ENCODE measurements at regions not wholly inside any gene's neighbourhood (a gene's known extent, or its start where the extent isn't known, plus 50 kb on each side); places are given as distances from the start of the nearest gene placed in this dataset.

DNA sequence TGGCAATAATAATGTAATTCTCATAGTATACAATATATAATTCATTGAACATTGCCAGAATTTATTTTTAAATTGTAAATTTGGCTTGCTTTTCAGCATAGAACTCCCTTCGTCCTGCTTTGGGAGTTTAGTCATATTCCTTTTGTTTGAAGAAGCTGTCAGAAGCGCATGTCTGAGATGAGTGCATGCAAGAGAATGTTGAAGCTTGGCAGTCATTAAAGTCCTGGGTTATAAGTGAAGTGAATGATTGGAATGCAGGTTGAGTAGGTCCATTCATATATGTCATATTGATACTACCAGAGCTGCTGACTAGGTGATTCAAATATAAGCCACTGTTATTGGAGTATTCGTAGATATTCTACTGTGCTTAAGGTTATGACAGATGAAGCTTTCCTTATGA, 243.6 kb upstream of the MDFIC2 start:
- Mint-ChIP-seq H3K27ac (ENCODE audit: low read depth) (no peak overlapping the region), H3K36me3 (ENCODE audit: insufficient read depth) (no peaks in the 10 kb centered on the region), H3K27me3 (peaks cover 7% of the 10 kb centered on the region), H3K4me1 (no peaks in the 10 kb centered on the region), H3K9me3 (no peaks in the 10 kb centered on the region), H3K4me3 (no peak overlapping the region)
- DNase-seq (ENCODE audit: low spot score in 2 of 2): no peak
- ATAC-seq (replicated peaks; ENCODE audit: extremely low read depth, poor library complexity, severe bottlenecking): no peak

DNA sequence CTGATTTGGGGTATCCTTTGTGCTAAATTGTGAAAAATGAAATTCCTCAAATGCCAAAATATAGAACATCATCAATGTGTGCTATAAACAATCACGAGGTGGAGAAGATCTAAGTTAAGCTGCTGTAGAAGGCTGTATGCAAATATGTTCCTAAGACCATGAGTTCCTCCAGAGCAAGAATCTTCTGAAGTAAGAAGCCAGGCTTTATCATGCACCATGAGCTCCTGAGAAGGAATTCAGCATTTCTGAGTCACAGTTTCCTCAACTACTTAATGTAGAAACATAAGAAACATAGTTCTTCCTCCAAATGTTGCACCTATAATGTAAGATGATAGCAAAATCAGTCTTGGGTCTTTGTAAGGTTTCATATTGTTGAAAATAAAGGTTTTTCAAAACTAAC, 241.7 kb upstream of the MDFIC2 start:
- peaks cover 26% of the 10 kb centered on the region for H3K27me3 Mint-ChIP-seq
- no peaks in the 10 kb centered on the region for H3K36me3 Mint-ChIP-seq (ENCODE audit: insufficient read depth)
- no peak for ATAC-seq (replicated peaks; ENCODE audit: extremely low read depth, poor library complexity, severe bottlenecking)
- H3K4me1 Mint-ChIP-seq: no peaks in the 10 kb centered on the region
- no peaks in the 10 kb centered on the region for H3K9me3 Mint-ChIP-seq
- H3K4me3 Mint-ChIP-seq: no peak overlapping the region
- DNase-seq (ENCODE audit: low spot score in 2 of 2): no peak
- no peak overlapping the region for H3K27ac Mint-ChIP-seq (ENCODE audit: low read depth)

DNA sequence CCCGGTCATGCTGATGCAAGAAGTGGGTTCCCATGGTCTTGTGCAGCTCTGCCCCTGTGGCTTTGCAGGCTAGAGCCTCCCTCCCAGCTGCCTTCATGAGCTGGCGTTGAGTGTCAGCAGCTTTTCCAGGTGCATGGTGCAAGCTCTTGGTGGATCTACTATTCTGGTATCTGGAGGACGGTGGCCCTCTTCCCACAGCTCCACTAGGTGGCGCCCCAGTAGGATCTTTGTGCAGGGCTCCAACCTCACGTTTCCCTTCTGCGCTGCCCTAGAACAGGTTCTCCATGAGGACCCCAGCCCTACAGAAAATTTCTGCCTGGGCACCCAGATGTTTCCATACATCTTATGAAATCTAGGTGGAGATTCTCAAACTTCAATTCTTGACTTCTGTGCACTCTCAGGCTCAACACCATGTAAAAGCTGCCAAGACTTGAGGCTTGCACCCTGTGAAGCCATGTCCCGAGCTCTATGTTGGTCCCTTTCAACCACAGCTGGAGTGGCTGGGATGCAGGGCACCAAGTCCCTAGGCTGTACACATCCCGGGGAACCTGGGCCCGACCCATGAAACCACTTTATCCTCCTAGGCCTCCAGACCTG, 238.4 kb upstream of the MDFIC2 start:
- no peaks in the 10 kb centered on the region for H3K9me3 Mint-ChIP-seq
- no peak overlapping the region for H3K4me3 Mint-ChIP-seq
- peak; percentile 54 for ATAC-seq (replicated peaks; ENCODE audit: extremely low read depth, poor library complexity, severe bottlenecking)
- DNase-seq (ENCODE audit: low spot score in 2 of 2): peak; percentile 35 to 57
- no peak overlapping the region for H3K27ac Mint-ChIP-seq (ENCODE audit: low read depth)
- H3K4me1 Mint-ChIP-seq: no peaks in the 10 kb centered on the region
- H3K36me3 Mint-ChIP-seq (ENCODE audit: insufficient read depth): no peaks in the 10 kb centered on the region
- peaks cover 26% of the 10 kb centered on the region for H3K27me3 Mint-ChIP-seq

DNA sequence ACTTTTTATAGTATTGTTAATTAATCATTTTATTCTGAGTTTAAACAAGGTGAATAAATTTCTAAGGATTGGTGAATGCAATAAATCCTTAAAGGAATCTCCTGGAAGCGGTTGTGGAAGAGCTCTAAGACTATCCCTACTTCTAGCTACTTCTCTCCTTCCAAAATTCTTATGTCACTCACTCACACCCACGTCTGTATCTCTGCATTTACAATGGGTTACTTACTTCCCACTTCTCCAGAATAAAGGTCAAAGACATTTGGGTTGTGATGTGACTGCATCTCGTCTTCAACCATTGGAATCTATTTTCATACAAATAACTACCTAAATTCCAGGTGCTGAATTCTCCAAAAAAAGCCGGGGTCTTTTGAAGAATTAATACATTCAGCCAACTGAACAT, 234.2 kb upstream of the MDFIC2 start:
- no peaks in the 10 kb centered on the region for H3K4me1 Mint-ChIP-seq
- no peaks in the 10 kb centered on the region for H3K9me3 Mint-ChIP-seq

DNA sequence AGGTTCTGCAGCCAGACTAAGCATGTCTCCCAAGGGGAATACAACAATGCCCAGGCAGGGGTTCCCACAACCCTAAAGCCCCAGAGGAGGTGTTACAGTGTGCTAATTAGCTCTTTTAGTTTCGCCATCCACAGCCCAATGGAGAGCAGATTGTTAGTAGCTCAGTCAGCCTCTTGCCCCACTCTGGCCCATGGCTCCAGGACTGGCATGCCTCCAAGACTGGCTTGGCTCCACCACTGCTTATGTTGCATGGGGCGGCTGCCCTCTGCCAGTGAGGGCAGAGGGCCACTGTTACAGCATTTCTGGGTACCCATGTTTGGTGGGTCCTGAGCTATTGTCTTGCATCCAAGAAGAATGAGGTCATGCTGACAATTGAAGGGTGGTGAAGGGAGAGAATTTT, 231.1 kb upstream of the MDFIC2 start:
- Mint-ChIP-seq H3K4me3 (no peak overlapping the region), H3K27me3 (peaks cover 42% of the 10 kb centered on the region), H3K4me1 (no peaks in the 10 kb centered on the region), H3K27ac (ENCODE audit: low read depth) (no peak overlapping the region), H3K36me3 (ENCODE audit: insufficient read depth) (no peaks in the 10 kb centered on the region), H3K9me3 (no peaks in the 10 kb centered on the region)
- ATAC-seq (replicated peaks; ENCODE audit: extremely low read depth, poor library complexity, severe bottlenecking): no peak
- DNase-seq (ENCODE audit: low spot score in 2 of 2): no peak

More for the DNA sequence above, 234.2 kb upstream of the MDFIC2 start:
- ATAC-seq (replicated peaks; ENCODE audit: extremely low read depth, poor library complexity, severe bottlenecking) (no peak), DNase-seq (ENCODE audit: low spot score in 2 of 2) (no peak)
- no peak overlapping the region for H3K4me3 Mint-ChIP-seq
- peaks cover 49% of the 10 kb centered on the region for H3K27me3 Mint-ChIP-seq
- no peak overlapping the region for H3K27ac Mint-ChIP-seq (ENCODE audit: low read depth)
- no peaks in the 10 kb centered on the region for H3K36me3 Mint-ChIP-seq (ENCODE audit: insufficient read depth)

DNA sequence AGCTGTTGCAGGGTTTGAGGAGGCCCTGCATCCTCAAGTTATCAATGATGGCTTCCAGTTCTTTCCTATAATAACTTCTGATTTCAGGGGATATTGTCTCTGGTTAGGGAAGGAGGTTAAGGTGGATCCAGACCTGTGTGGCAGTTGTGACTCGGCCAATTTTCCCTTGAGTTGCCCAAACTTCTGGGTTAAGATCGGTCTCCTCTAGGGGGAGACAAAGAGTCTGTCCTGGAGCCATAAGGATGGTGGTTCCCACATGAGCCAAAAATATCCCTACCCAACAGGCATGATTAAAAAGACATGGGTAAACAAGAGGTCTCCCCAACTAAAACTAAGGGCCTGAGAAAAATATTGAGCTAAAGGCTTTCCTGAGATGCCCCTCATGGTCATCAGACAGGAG, 227.5 kb upstream of the MDFIC2 start:
- Mint-ChIP-seq H3K27ac (ENCODE audit: low read depth) (no peak overlapping the region), H3K27me3 (peaks cover 59% of the 10 kb centered on the region), H3K9me3 (no peaks in the 10 kb centered on the region), H3K4me3 (no peak overlapping the region), H3K4me1 (no peaks in the 10 kb centered on the region), H3K36me3 (ENCODE audit: insufficient read depth) (peaks cover 2% of the 10 kb centered on the region)
- DNase-seq (ENCODE audit: low spot score in 2 of 2) (no peak), ATAC-seq (replicated peaks; ENCODE audit: extremely low read depth, poor library complexity, severe bottlenecking) (no peak)

DNA sequence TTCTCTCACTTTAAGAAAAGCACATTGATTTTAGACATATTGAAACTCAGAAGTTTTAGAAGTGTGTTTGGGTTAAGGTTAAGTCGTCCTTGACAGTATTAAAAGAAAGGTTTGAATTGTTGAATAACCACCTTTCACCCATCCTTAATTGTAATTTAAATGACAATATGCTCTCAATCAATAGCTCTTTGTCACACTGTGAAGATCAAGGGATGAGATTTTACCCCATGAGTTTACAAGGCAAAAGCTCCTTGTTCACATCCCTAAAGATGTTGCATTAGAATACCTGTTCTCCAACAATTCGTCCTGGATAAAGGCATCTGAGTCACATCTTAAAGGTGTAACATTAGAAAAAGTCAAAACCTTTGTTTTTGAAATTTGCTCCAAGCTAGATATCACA, 220.4 kb upstream of the MDFIC2 start:
- no peak overlapping the region for H3K27ac Mint-ChIP-seq (ENCODE audit: low read depth)
- peaks cover 17% of the 10 kb centered on the region for H3K27me3 Mint-ChIP-seq
- ATAC-seq (replicated peaks; ENCODE audit: extremely low read depth, poor library complexity, severe bottlenecking) (no peak), DNase-seq (ENCODE audit: low spot score in 2 of 2) (no peak)
- no peak overlapping the region for H3K4me3 Mint-ChIP-seq
- no peaks in the 10 kb centered on the region for H3K36me3 Mint-ChIP-seq (ENCODE audit: insufficient read depth)
- H3K4me1 Mint-ChIP-seq: no peaks in the 10 kb centered on the region
- H3K9me3 Mint-ChIP-seq: no peaks in the 10 kb centered on the region

DNA sequence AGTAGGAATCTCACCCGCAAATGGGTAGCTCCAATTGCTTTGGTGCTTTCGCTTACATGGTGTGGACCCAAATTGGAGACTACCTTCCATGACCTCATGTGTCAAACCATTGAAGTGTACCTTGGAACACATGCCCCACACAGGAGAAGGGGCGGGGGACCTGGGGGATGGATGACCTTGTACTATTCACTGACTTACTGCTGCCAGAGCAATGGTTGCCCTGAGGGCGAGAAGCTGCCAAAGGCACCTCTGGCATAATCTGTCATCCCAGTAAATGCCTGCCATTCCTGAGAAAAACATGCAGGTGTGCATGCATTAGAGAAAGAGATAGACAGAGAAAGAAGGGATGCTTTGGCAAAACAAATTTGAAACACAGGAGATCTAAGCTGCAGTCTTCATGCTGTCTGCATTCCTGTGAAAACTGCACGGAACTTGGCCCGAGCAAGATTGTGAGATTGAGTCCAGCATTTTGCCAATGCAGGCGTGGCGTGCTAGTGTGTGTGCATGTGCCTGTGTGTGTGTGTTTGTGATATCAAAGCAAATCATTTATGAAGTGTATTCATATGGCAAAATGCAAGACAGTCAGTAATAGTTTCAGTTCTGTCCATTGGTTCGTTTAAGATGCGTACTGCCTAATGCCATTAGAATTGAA, 219.5 kb upstream of the MDFIC2 start:
- DNase-seq (ENCODE audit: low spot score in 2 of 2): no peak
- ATAC-seq (replicated peaks; ENCODE audit: extremely low read depth, poor library complexity, severe bottlenecking): no peak
- Mint-ChIP-seq H3K4me1 (no peaks in the 10 kb centered on the region), H3K4me3 (no peak overlapping the region), H3K36me3 (ENCODE audit: insufficient read depth) (no peaks in the 10 kb centered on the region), H3K27me3 (peaks cover 9% of the 10 kb centered on the region), H3K27ac (ENCODE audit: low read depth) (no peak overlapping the region), H3K9me3 (no peaks in the 10 kb centered on the region)

DNA sequence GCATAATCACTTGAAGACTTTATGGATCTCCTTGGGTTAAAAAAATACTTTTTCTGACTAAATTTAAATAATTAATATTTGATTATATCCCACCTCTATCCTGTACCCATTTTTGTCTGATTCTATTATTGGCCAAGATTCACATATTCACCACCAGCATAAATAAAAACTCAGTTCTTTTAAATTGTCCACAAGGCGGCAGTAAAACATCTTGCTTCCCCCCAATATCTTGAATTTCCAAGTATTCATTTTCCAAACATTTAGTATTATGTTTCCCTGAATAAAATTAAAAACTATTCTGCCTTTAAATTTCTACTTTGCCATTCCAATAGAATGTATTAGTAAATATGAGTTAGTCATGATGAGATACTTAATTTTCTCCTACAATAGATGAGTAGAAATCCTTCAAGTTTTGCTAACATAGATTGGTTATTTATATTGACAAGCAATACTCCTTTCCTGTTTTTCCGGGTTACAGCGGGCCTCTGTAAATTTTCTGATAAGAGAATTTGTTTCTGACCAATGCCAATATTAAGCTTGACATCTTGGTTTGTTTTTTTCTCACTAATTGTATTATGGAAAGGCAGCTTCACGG, 218.7 kb upstream of the MDFIC2 start:
- H3K4me1 Mint-ChIP-seq: no peaks in the 10 kb centered on the region
- no peak overlapping the region for H3K27ac Mint-ChIP-seq (ENCODE audit: low read depth)
- no peaks in the 10 kb centered on the region for H3K36me3 Mint-ChIP-seq (ENCODE audit: insufficient read depth)
- H3K9me3 Mint-ChIP-seq: no peaks in the 10 kb centered on the region
- peaks cover 7% of the 10 kb centered on the region for H3K27me3 Mint-ChIP-seq
- ATAC-seq (replicated peaks; ENCODE audit: extremely low read depth, poor library complexity, severe bottlenecking): no peak
- no peak for DNase-seq (ENCODE audit: low spot score in 2 of 2)
- no peak overlapping the region for H3K4me3 Mint-ChIP-seq

DNA sequence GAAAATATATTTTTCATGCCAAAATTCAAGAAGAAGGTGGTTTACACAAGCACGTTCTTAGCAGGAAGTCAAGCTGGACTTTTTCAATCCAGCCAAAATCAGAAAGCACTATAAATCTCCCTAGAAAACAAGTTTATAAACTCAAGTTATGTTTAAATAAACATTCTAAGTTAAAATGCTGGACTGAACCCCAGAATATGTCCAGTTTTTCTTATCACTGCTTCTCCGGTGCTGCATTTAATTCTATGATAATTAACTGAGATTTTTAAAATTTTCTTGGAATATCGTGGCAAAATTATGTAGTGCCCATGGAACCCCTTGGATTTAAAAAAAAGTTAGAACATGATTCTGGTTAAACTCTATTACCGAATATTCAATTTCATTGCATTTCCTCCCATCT, 218.2 kb upstream of the MDFIC2 start:
- no peak overlapping the region for H3K4me3 Mint-ChIP-seq
- H3K4me1 Mint-ChIP-seq: no peaks in the 10 kb centered on the region
- ATAC-seq (replicated peaks; ENCODE audit: extremely low read depth, poor library complexity, severe bottlenecking): no peak
- H3K9me3 Mint-ChIP-seq: no peaks in the 10 kb centered on the region
- DNase-seq (ENCODE audit: low spot score in 2 of 2): no peak
- H3K36me3 Mint-ChIP-seq (ENCODE audit: insufficient read depth): no peaks in the 10 kb centered on the region
- H3K27ac Mint-ChIP-seq (ENCODE audit: low read depth): no peak overlapping the region
- H3K27me3 Mint-ChIP-seq: peaks cover 12% of the 10 kb centered on the region

DNA sequence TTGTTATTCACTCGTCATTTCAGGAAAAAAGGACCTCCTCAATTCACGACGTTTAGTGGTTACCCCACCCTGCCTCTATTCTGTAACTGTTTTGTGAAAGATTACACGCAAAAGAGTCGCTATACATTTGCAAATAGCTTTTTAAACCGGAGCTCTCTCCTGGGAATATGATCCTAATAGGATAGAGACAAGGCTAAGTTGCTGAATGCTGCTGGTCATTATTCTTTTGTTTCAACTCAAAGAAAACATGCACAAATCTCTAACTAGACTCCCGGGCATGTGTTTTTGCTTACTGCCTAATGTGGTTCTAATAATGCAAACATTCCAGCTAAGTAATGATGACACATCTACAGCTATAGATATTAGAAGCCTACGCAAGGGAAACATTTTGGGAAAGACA, 214.6 kb upstream of the MDFIC2 start:
- Mint-ChIP-seq H3K27me3 (peaks cover 12% of the 10 kb centered on the region), H3K36me3 (ENCODE audit: insufficient read depth) (no peaks in the 10 kb centered on the region), H3K4me1 (no peaks in the 10 kb centered on the region), H3K27ac (ENCODE audit: low read depth) (no peak overlapping the region), H3K9me3 (no peaks in the 10 kb centered on the region), H3K4me3 (no peak overlapping the region)
- ATAC-seq (replicated peaks; ENCODE audit: extremely low read depth, poor library complexity, severe bottlenecking) (no peak), DNase-seq (ENCODE audit: low spot score in 2 of 2) (no peak)

DNA sequence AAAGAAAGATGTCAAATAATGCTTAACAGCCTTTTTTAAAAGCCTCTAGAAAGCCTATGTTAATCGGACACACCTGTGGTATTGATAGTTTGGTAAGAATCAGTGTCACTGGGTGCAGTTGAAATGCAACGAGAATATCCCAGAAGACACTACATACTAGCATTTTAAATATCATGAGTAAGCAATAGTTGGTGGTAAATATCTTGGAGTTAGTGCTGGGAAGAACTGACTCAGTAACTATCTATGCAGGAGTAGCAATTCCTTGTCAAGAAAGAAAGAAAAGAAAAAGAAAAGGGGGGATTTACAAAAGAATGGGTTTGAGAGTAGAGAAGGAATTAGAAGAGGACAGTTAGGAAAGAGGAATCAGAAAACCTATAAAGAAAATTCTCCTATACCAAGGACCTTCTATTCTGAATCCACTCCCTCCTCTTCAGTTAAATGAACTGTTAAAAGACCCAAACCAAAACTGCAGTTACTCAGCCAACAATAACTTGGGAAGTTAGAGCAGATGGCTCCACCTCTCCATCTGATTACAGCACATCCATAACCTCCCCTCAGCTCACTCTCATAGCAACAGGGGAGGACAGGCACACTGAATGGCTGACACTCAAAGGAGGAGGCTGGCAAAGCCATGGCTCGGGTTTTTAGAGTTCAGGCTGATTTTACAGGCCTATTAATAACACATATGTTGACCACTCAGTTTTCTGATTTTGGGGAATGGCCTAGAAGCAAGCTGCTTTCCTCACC, 207.6 kb upstream of the MDFIC2 start:
- no peaks in the 10 kb centered on the region for H3K4me1 Mint-ChIP-seq
- DNase-seq (ENCODE audit: low spot score in 2 of 2) (no peak), ATAC-seq (replicated peaks; ENCODE audit: extremely low read depth, poor library complexity, severe bottlenecking) (no peak)
- peaks cover 26% of the 10 kb centered on the region for H3K27me3 Mint-ChIP-seq
- no peaks in the 10 kb centered on the region for H3K9me3 Mint-ChIP-seq
- no peak overlapping the region for H3K27ac Mint-ChIP-seq (ENCODE audit: low read depth)
- H3K36me3 Mint-ChIP-seq (ENCODE audit: insufficient read depth): no peaks in the 10 kb centered on the region
- H3K4me3 Mint-ChIP-seq: no peak overlapping the region

DNA sequence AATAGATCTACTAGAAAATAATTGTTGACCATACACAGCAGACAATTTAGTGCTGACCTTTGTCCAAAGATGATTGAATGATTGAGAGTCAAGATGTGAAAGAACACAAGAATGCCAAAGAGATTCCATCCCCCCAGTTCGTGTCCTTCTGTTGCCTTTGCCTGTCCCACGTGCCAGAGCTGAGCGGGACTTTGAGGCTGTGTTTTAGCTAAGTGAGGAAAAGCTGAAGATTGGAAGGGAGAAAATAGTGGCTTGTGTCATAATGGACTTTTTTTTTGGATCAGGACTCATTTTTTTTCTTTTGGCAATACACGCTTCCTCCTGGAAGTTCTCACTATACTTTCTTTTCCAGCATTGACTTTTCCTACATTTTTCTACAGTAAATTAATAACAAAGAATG, 206.6 kb upstream of the MDFIC2 start:
- Mint-ChIP-seq H3K4me1 (no peaks in the 10 kb centered on the region), H3K27ac (ENCODE audit: low read depth) (no peak overlapping the region), H3K36me3 (ENCODE audit: insufficient read depth) (no peaks in the 10 kb centered on the region), H3K4me3 (no peak overlapping the region), H3K27me3 (peaks cover 33% of the 10 kb centered on the region), H3K9me3 (no peaks in the 10 kb centered on the region)
- DNase-seq (ENCODE audit: low spot score in 2 of 2) (no peak), ATAC-seq (replicated peaks; ENCODE audit: extremely low read depth, poor library complexity, severe bottlenecking) (no peak)

All from central memory CD8-positive, alpha-beta T cell (primary cell).